Superior temporal gyrus (tissue), 1 donor: ENCODE measurements at regions not wholly inside any gene's neighbourhood (a gene's known extent, or its start where the extent isn't known, plus 50 kb on each side); places are given as distances from the start of the nearest gene placed in this dataset.
"Not testable (repeated sequence)": the region's sequence is repeated elsewhere in the genome, so short reads cannot be mapped to it uniquely, and the experiment has no call there.

Experiments used
- DNase-seq: peaks from one replicate; pipeline ENCODE4 v3.0.0-alpha.2; 2016; ENCODE audit errors: extremely low spot score

- no peak for DNase-seq
These were observed 117.9 kb downstream of the GPCPD1 start for GRCh38 chr20:5492937-5493336.

GRCh38 chr20:5491455-5491854 is 119.4 kb downstream of the GPCPD1 start:
- DNase-seq, result no peak

GRCh38 chr20:5489601-5490000 is 121.2 kb downstream of the GPCPD1 start:
- DNase-seq, result no peak

GRCh38 chr20:5488823-5489222 is 122.0 kb downstream of the GPCPD1 start:
- no peak for DNase-seq

GRCh38 chr20:5486377-5487054 is 124.3 kb downstream of the GPCPD1 start:
- no peak for DNase-seq

- no peak for DNase-seq
These were observed 125.9 kb downstream of the GPCPD1 start for GRCh38 chr20:5484926-5485325.

GRCh38 chr20:5484346-5484745 is 126.5 kb downstream of the GPCPD1 start:
- DNase-seq, result no peak

GRCh38 chr20:5482791-5483190 is 128.0 kb downstream of the GPCPD1 start:
- no peak for DNase-seq

- no peak for DNase-seq
These were observed 128.9 kb downstream of the GPCPD1 start for GRCh38 chr20:5481872-5482271.

- no peak for DNase-seq
These were observed 129.8 kb downstream of the GPCPD1 start for GRCh38 chr20:5480824-5481600.

GRCh38 chr20:5474646-5475550 is 135.9 kb downstream of the GPCPD1 start:
- DNase-seq, result no peak

GRCh38 chr20:5471866-5472265 is 138.9 kb downstream of the GPCPD1 start:
- DNase-seq, result not testable (repeated sequence)

- no peak for DNase-seq
These were observed 139.4 kb downstream of the GPCPD1 start for GRCh38 chr20:5471368-5471767.

- DNase-seq, result no peak
These were observed 139.9 kb downstream of the GPCPD1 start for GRCh38 chr20:5470943-5471342.

- DNase-seq, result no peak
These were observed 140.3 kb downstream of the GPCPD1 start for GRCh38 chr20:5470458-5470857.

- DNase-seq, result no peak
These were observed 141.7 kb downstream of the GPCPD1 start for GRCh38 chr20:5469111-5469510.

GRCh38 chr20:5467086-5467485 is 143.7 kb downstream of the GPCPD1 start:
- DNase-seq, result no peak

GRCh38 chr20:5465604-5465927 is 145.2 kb downstream of the GPCPD1 start:
- DNase-seq, result no peak

- DNase-seq, result no peak
These were observed 145.8 kb downstream of the GPCPD1 start for GRCh38 chr20:5464901-5465603.

- DNase-seq, result no peak
These were observed 146.4 kb upstream of the PROKR2 start for GRCh38 chr20:5463007-5463686.

GRCh38 chr20:5453745-5454144 is 137.0 kb upstream of the PROKR2 start:
- not testable (repeated sequence) for DNase-seq
